GM18907 (cell line): ENCODE measurements at regions not wholly inside any gene's neighbourhood (a gene's known extent, or its start where the extent isn't known, plus 50 kb on each side); places are given as distances from the start of the nearest gene placed in this dataset.
"Not testable (repeated sequence)": the region's sequence is repeated elsewhere in the genome, so short reads cannot be mapped to it uniquely, and the experiment has no call there.

Experiments used
- ATAC-seq: cut with Tn5 transposase; IDR thresholded peaks from one replicate; pipeline ENCODE4 v1.9.1; 2021; ENCODE audit warnings: mild to moderate bottlenecking, moderate library complexity; ENCODE audit not compliant: unreplicated experiment

GRCh38 chr17:69669441-69670178 is 255.1 kb downstream of the MAP2K6 start:
- no peak for ATAC-seq

- no peak for ATAC-seq
These were observed 258.4 kb downstream of the MAP2K6 start for GRCh38 chr17:69672924-69673323.

- ATAC-seq = no peak
These were observed 262.6 kb downstream of the MAP2K6 start for GRCh38 chr17:69677130-69677529.

GRCh38 chr17:69678206-69678605 is 263.7 kb downstream of the MAP2K6 start:
- ATAC-seq = no peak

GRCh38 chr17:69679829-69680228 is 265.3 kb downstream of the MAP2K6 start:
- ATAC-seq = no peak

GRCh38 chr17:69684251-69684650 is 269.8 kb downstream of the MAP2K6 start:
- no peak for ATAC-seq

- ATAC-seq = not testable (repeated sequence)
These were observed 270.7 kb downstream of the MAP2K6 start for GRCh38 chr17:69685150-69685549.

GRCh38 chr17:69690531-69690930 is 276.0 kb downstream of the MAP2K6 start:
- no peak for ATAC-seq

- ATAC-seq = no peak
These were observed 277.7 kb downstream of the MAP2K6 start for GRCh38 chr17:69692171-69692570.

GRCh38 chr17:69695646-69696045 is 281.1 kb downstream of the MAP2K6 start:
- no peak for ATAC-seq

GRCh38 chr17:69696650-69697049 is 282.2 kb downstream of the MAP2K6 start:
- ATAC-seq = no peak

- not testable (repeated sequence) for ATAC-seq
These were observed 283.9 kb downstream of the MAP2K6 start for GRCh38 chr17:69698352-69698751.

GRCh38 chr17:69702078-69702477 is 287.6 kb downstream of the MAP2K6 start:
- no peak for ATAC-seq

- no peak for ATAC-seq
These were observed 289.3 kb downstream of the MAP2K6 start for GRCh38 chr17:69703751-69704150.

GRCh38 chr17:69704935-69705334 is 290.4 kb downstream of the MAP2K6 start:
- ATAC-seq = no peak

- ATAC-seq = no peak
These were observed 291.6 kb downstream of the MAP2K6 start for GRCh38 chr17:69706127-69706526.

- no peak for ATAC-seq
These were observed 294.9 kb downstream of the MAP2K6 start for GRCh38 chr17:69709441-69709840.

- ATAC-seq = no peak
These were observed 296.4 kb downstream of the MAP2K6 start for GRCh38 chr17:69710926-69711325.

GRCh38 chr17:69711541-69711940 is 297.0 kb downstream of the MAP2K6 start:
- ATAC-seq = no peak

GRCh38 chr17:69712801-69713311 is 298.4 kb downstream of the MAP2K6 start:
- ATAC-seq = no peak

GRCh38 chr17:69713815-69714214 is 299.3 kb downstream of the MAP2K6 start:
- ATAC-seq = no peak

GRCh38 chr17:69714669-69715068 is 300.2 kb downstream of the MAP2K6 start:
- no peak for ATAC-seq

GRCh38 chr17:69715656-69716055 is 301.2 kb downstream of the MAP2K6 start:
- ATAC-seq = no peak
